Upper lobe of left lung (tissue), 6 donors: ENCODE measurements at regions not wholly inside any gene's neighbourhood (a gene's known extent, or its start where the extent isn't known, plus 50 kb on each side); places are given as distances from the start of the nearest gene placed in this dataset.
"Not testable (repeated sequence)": the region's sequence is repeated elsewhere in the genome, so short reads cannot be mapped to it uniquely, and the experiment has no call there.

Experiments used
- ATAC-seq, 2 donors: fragments of 200-7000 bp; cut with Tn5 transposase; one replicate each; pipeline ENCODE4 v1.9.1; 2022; ENCODE audit warnings: mild to moderate bottlenecking in 2 of 2, moderate library complexity in 2 of 2; ENCODE audit not compliant: low FRiP score in 2 of 2
- DNase-seq, 2 donors: peaks; one replicate each; pipeline ENCODE4 v3.0.0-alpha.2; 2019 to 2020
- H3K27ac ChIP-seq, 4 donors: fragments of 200-600 bp; sonication (generic); one replicate each; pipeline ENCODE4 v1.5.1; 2016 to 2019
- H3K27me3 ChIP-seq, 4 donors: fragments of 200-600 bp; sonication (generic); one replicate each; pipeline ENCODE4 v1.5.1; 2017 to 2019
- H3K36me3 ChIP-seq, 4 donors: fragments of 200-600 bp; sonication (generic); one replicate each; pipeline ENCODE4 v1.5.1; 2016 to 2019
- H3K4me1 ChIP-seq, 4 donors: fragments of 200-600 bp; sonication (generic); one replicate each; pipeline ENCODE4 v1.5.1; 2018 to 2019
- H3K4me3 ChIP-seq, 4 donors: fragments of 200-600 bp; sonication (generic); one replicate each; pipeline ENCODE4 v1.5.1; 2017 to 2019; ENCODE audit warnings: mild to moderate bottlenecking in 2 of 4, moderate library complexity in 1 of 4
- H3K9me3 ChIP-seq, 4 donors: fragments of 200-600 bp; sonication (generic); one replicate each; pipeline ENCODE4 v1.5.1; 2018 to 2019
- EP300 ChIP-seq, 4 donors: sonication (generic); formaldehyde crosslinking; IDR thresholded peaks; one replicate each; pipeline ENCODE4 v1.5.1; 2017; ENCODE audit warnings: antibody characterized with exemption in 4 of 4, control low read depth in 2 of 4
- POLR2A ChIP-seq, 4 donors: fragments of 450-650 bp; IDR thresholded peaks; one replicate each; pipeline ENCODE4 v1.5.1; 2016 to 2017; ENCODE audit warnings: antibody characterized with exemption in 4 of 4, mild to moderate bottlenecking in 2 of 4
- POLR2AphosphoS5 ChIP-seq, 2 donors: sonication (generic); formaldehyde crosslinking; IDR thresholded peaks; one replicate each; pipeline ENCODE4 v1.5.1; 2017; ENCODE audit warnings: antibody characterized with exemption in 2 of 2
- WGBS, 2 donors: methylation state at CpG; one replicate each; pipeline ENCODE4 v1.1.5; 2017 to 2018; 5-methylcytosine and 5-hydroxymethylcytosine counted together
- TF ChIP-seq, protein P1 (sequence below), 6 experiments: fragments of 450-650 bp in 4 of 6; fragments of 200-600 bp in 2 of 6; sonication (generic) in 2 of 6; IDR thresholded peaks; one replicate each; pipeline ENCODE4 v1.5.1; 2016 to 2019; ENCODE audit warnings: antibody characterized with exemption in 6 of 6
- donor health status: DM: no; HTN: no; CAD: no; lungs with moderate emphysema.
- donor health status: DM: no; HTN: yes; CAD: no; lungs with severe emphysema.

DNA sequence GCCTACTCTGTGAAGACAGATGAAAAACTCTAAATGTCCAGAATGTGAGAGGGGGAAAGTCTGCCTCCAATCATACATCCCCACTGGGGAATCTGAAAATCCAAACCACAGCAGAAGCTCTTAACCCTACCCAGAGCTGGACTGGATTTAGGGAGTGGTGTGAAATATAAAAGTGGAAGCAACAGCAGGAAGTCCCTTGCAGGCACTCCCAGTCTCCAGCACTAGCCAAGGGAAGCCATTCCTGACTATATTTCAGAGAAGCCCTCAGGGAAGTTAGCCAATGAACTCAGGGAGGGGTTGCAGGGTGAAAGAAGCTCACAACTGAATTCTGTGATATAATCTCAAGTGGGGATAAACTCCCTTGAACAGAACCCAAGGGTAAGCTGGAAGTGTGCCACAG is 51.5 kb downstream of the CRPPA start:
- no peaks in the 10 kb centered on the region for H3K4me1 ChIP-seq
- no peak for ATAC-seq
- peaks cover 0 to 3% (median 0%) of the 10 kb centered on the region in 4 donors for H3K9me3 ChIP-seq
- TF ChIP-seq, protein P1, sequence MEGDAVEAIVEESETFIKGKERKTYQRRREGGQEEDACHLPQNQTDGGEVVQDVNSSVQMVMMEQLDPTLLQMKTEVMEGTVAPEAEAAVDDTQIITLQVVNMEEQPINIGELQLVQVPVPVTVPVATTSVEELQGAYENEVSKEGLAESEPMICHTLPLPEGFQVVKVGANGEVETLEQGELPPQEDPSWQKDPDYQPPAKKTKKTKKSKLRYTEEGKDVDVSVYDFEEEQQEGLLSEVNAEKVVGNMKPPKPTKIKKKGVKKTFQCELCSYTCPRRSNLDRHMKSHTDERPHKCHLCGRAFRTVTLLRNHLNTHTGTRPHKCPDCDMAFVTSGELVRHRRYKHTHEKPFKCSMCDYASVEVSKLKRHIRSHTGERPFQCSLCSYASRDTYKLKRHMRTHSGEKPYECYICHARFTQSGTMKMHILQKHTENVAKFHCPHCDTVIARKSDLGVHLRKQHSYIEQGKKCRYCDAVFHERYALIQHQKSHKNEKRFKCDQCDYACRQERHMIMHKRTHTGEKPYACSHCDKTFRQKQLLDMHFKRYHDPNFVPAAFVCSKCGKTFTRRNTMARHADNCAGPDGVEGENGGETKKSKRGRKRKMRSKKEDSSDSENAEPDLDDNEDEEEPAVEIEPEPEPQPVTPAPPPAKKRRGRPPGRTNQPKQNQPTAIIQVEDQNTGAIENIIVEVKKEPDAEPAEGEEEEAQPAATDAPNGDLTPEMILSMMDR (IDR thresholded peaks at IDR 0.05), result no peak
- no peak for TF ChIP-seq POLR2AphosphoS5 (IDR thresholded peaks at IDR 0.05)
- no peak for TF ChIP-seq POLR2A (IDR thresholded peaks at IDR 0.05)
- TF ChIP-seq EP300 (IDR thresholded peaks at IDR 0.05), result no peak
- no peak for DNase-seq
- no peaks in the 10 kb centered on the region for H3K27me3 ChIP-seq
- no peak overlapping the region for H3K27ac ChIP-seq
- H3K36me3 ChIP-seq, result no peaks in the 10 kb centered on the region
- no peak overlapping the region for H3K4me3 ChIP-seq

- not testable (repeated sequence) for H3K4me1 ChIP-seq, H3K27me3 ChIP-seq, H3K9me3 ChIP-seq, ATAC-seq, H3K27ac ChIP-seq, H3K4me3 ChIP-seq, H3K36me3 ChIP-seq, DNase-seq
- 78 to 83% methylated on average over 2 of the region's 2 CpGs for WGBS, 2 donors
Observed at GRCh38 chr7:16369309-16369708, 52.0 kb downstream of the CRPPA start.

GRCh38 chr7:16368885-16369284 is 52.5 kb downstream of the CRPPA start:
- H3K27me3 ChIP-seq, result no peaks in the 10 kb centered on the region
- WGBS, 2 donors, result 79 to 86% methylated on average over 3 of the region's 3 CpGs
- TF ChIP-seq EP300 (IDR thresholded peaks at IDR 0.05), result no peak
- no peak for TF ChIP-seq POLR2AphosphoS5 (IDR thresholded peaks at IDR 0.05)
- TF ChIP-seq, protein P1 (IDR thresholded peaks at IDR 0.05), result no peak
- no peak for TF ChIP-seq POLR2A (IDR thresholded peaks at IDR 0.05)
- H3K4me3 ChIP-seq, result no peak overlapping the region
- H3K9me3 ChIP-seq, result peaks cover 0 to 3% (median 0%) of the 10 kb centered on the region in 4 donors
- no peak for DNase-seq
- no peaks in the 10 kb centered on the region for H3K4me1 ChIP-seq
- H3K36me3 ChIP-seq, result no peaks in the 10 kb centered on the region
- ATAC-seq, result no peak
- no peak overlapping the region for H3K27ac ChIP-seq

GRCh38 chr7:16367115-16367514 is 54.2 kb downstream of the CRPPA start:
- DNase-seq, result no peak
- H3K4me1 ChIP-seq, result no peaks in the 10 kb centered on the region
- no peak overlapping the region for H3K4me3 ChIP-seq
- H3K9me3 ChIP-seq, result peaks cover 0 to 3% (median 0%) of the 10 kb centered on the region in 4 donors
- TF ChIP-seq POLR2AphosphoS5 (IDR thresholded peaks at IDR 0.05) (no peak), EP300 (IDR thresholded peaks at IDR 0.05) (no peak), POLR2A (IDR thresholded peaks at IDR 0.05) (no peak)
- TF ChIP-seq, protein P1 (IDR thresholded peaks at IDR 0.05), result no peak
- 50 to 58% methylated on average over 1 of the region's 1 CpG for WGBS, 2 donors
- no peaks in the 10 kb centered on the region for H3K36me3 ChIP-seq
- H3K27me3 ChIP-seq, result no peaks in the 10 kb centered on the region
- ATAC-seq, result no peak
- no peak overlapping the region for H3K27ac ChIP-seq

- Histone ChIP-seq H3K27me3 (no peaks in the 10 kb centered on the region), H3K4me1 (no peaks in the 10 kb centered on the region), H3K4me3 (no peak overlapping the region), H3K36me3 (no peaks in the 10 kb centered on the region), H3K9me3 (peaks cover 0 to 3% (median 0%) of the 10 kb centered on the region in 4 donors), H3K27ac (no peak overlapping the region)
- 84 to 88% methylated on average over 3 of the region's 3 CpGs for WGBS, 2 donors
- ATAC-seq (no peak), DNase-seq (no peak)
- TF ChIP-seq, protein P1 (IDR thresholded peaks at IDR 0.05), result no peak
- no peak for TF ChIP-seq EP300 (IDR thresholded peaks at IDR 0.05)
- TF ChIP-seq POLR2AphosphoS5 (IDR thresholded peaks at IDR 0.05), result no peak
- no peak for TF ChIP-seq POLR2A (IDR thresholded peaks at IDR 0.05)
Observed at GRCh38 chr7:16365952-16366351, 55.4 kb downstream of the CRPPA start.
